ENCODE measurements at regions not wholly inside any gene's neighbourhood (a gene's known extent, or its start where the extent isn't known, plus 50 kb on each side); places are given as distances from the start of the nearest gene placed in this dataset.
"Not testable (repeated sequence)": the region's sequence is repeated elsewhere in the genome, so short reads cannot be mapped to it uniquely, and the experiment has no call there.

DNA sequence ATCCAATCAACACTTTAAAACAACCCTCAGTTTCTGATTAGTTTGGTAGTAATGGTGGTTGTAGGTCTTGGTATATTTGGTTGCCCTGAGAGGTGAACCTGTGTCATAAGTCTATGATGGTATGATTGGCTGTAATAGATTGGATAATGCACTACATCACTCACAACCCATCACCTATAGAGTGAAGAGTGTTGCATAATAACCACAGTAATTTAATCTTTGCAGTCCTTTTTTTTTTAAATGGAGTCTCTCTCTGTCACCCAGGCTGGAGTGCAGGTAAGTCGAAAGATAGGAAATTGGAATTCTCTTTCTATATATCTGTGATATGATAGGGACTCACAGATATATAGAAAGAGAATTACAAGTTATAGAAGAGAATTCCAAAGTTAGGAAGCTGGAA is 133.4 kb upstream of the PGR start:
- TF ChIP-seq, protein P1, sequence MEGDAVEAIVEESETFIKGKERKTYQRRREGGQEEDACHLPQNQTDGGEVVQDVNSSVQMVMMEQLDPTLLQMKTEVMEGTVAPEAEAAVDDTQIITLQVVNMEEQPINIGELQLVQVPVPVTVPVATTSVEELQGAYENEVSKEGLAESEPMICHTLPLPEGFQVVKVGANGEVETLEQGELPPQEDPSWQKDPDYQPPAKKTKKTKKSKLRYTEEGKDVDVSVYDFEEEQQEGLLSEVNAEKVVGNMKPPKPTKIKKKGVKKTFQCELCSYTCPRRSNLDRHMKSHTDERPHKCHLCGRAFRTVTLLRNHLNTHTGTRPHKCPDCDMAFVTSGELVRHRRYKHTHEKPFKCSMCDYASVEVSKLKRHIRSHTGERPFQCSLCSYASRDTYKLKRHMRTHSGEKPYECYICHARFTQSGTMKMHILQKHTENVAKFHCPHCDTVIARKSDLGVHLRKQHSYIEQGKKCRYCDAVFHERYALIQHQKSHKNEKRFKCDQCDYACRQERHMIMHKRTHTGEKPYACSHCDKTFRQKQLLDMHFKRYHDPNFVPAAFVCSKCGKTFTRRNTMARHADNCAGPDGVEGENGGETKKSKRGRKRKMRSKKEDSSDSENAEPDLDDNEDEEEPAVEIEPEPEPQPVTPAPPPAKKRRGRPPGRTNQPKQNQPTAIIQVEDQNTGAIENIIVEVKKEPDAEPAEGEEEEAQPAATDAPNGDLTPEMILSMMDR (IDR thresholded peaks at IDR 0.05; ENCODE audit: insufficient read depth, low read length) = no peak
- no peak for DNase-seq (ENCODE audit: low read depth)
- H3K4me3 ChIP-seq (ENCODE audit: low read depth, low read length) = no peak overlapping the region

- no peak overlapping the region for H3K4me3 ChIP-seq (ENCODE audit: low read depth, low read length)
- DNase-seq (ENCODE audit: low read depth) = no peak
- TF ChIP-seq, protein P1 (IDR thresholded peaks at IDR 0.05; ENCODE audit: insufficient read depth, low read length) = no peak
Observed at GRCh38 chr11:101262258-101262657, 132.6 kb upstream of the PGR start.

DNA sequence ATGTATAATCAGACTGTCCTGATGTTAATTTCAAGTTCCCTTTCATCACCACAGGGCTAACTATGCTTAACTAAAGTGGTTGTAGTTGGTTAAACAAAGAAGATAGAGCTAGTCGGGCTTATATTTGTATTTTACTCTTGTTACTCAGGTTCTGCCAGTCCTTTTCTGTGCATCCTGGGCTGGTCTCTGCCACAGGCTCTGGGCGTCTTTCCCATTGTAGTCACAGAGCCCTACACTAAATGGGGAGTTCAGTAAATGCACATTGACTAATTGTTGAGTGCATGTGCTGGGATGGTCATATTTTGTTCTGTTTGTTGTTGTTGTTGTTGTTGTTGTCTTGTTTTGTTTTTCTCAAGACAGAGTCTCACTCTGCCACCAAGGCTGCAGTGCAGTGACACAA is 125.4 kb upstream of the PGR start:
- no peak overlapping the region for H3K4me3 ChIP-seq (ENCODE audit: low read depth, low read length)
- TF ChIP-seq, protein P1 (IDR thresholded peaks at IDR 0.05; ENCODE audit: insufficient read depth, low read length) = no peak
- DNase-seq (ENCODE audit: low read depth) = no peak

DNA sequence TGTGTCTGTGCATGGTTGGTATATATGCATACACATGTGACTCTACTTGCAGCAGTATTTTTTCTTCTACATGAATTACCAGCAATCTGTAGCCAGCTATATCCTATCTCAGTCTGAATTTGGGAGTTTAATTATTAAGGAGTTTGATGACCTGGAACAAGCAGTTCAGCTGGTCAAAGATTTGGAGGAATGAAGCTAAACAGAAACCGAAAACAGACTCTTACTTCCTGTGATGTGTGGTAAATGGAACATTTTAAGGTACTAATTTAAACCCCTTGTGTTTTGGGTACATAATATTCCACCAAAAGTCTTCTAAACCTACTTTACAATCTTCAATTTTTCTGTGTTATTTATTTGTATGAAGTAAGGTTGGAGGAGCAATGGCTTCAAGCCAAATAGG is 124.4 kb upstream of the PGR start:
- no peak for DNase-seq (ENCODE audit: low read depth)
- H3K4me3 ChIP-seq (ENCODE audit: low read depth, low read length) = no peak overlapping the region
- TF ChIP-seq, protein P1 (IDR thresholded peaks at IDR 0.05; ENCODE audit: insufficient read depth, low read length) = no peak

DNA sequence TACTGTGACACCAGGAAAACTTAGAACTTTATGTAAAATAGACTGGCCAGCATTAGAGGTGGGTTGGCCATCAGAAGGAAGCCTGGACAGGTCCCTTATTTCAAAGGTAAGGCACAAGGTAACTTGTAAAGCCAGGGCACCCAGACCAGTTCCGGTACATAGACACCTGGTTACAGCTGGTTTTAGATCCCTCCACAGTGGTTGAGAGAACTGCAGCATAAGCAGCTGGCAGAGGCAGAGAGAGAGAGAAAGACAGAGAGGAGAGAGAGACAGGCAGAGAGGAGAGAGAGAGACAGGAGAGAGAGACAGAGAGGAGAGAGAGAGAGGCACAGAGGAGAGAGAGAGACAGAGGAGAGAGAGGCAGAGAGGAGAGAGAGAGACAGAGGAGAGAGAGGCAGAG is 116.0 kb upstream of the PGR start:
- H3K4me3 ChIP-seq (ENCODE audit: low read depth, low read length); DNase-seq (ENCODE audit: low read depth): not testable (repeated sequence)

GRCh38 chr11:101245081-101245480 is 115.5 kb upstream of the PGR start:
- DNase-seq (ENCODE audit: low read depth) = not testable (repeated sequence)

DNA sequence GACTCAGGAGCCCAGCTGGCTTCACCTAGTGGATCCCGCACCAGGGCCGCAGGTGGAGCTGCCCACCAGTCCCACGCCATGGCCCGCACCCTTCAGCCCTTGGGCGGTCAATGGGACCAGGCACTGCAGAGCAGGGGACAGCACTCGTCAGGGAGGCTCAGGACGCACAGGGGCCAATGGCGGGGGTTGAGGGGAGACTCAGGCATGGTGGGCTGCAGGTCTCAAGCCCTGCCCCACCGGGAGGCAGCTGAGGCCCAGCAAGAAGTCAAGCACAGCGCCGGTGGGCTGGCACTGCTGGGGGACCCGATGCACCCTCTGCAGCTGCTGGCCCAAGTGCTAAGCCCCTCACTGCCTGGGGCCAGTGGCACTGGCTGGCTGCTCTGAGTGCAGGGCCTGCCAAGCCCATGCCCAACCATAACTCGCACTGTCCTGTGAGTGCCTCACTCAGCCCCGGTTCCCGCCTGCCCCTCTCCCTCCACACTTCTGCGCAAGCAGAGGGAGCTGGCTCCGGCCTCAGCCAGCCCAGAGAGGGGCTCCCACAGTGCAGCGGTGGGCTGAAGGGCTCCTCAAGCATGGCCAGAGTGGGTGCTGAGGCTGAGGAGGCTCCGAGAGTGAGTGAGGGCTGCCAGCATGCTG is 111.7 kb upstream of the PGR start:
- no peak overlapping the region for H3K4me3 ChIP-seq (ENCODE audit: low read depth, low read length)
- DNase-seq (ENCODE audit: low read depth) = no peak
- TF ChIP-seq, protein P1 (IDR thresholded peaks at IDR 0.05; ENCODE audit: insufficient read depth, low read length) = no peak

More at GRCh38 chr11:101245081-101245480, 115.5 kb upstream of the PGR start:
- not testable (repeated sequence) for H3K4me3 ChIP-seq (ENCODE audit: low read depth, low read length)

- not testable (repeated sequence) for DNase-seq (ENCODE audit: low read depth); H3K4me3 ChIP-seq (ENCODE audit: low read depth, low read length)
Observed at GRCh38 chr11:101231207-101231834, 101.7 kb upstream of the PGR start.
